Caco-2 (cell line): ENCODE measurements at regions not wholly inside any gene's neighbourhood (a gene's known extent, or its start where the extent isn't known, plus 50 kb on each side); places are given as distances from the start of the nearest gene placed in this dataset.
"Not testable (repeated sequence)": the region's sequence is repeated elsewhere in the genome, so short reads cannot be mapped to it uniquely, and the experiment has no call there.

ENCODE experiments used
- BruUV-seq: library from RNA; stranded (reverse); fragments of 400-500 nt; replicated peaks from 2 replicates; lab custom pipeline; 2021; lab: Mats Ljungman, UMichigan
- CTCF ChIA-PET: fragments of 300-600 bp; sonication (Branson Sonifier 250); formaldehyde crosslinking; loops from one replicate; lab custom pipeline; 2022; ENCODE audit warnings: antibody characterized with exemption; lab: Charles Lee
- POLR2A ChIA-PET: fragments of 300-600 bp; sonication (Branson Sonifier 250); formaldehyde crosslinking; loops from one replicate; lab custom pipeline; 2022; ENCODE audit warnings: antibody characterized with exemption; lab: Charles Lee
- DNase-seq, 2 experiments: peaks; one replicate each; pipeline versions ENCODE4 v3.0.0 to v3.0.0-alpha.2; 2020 to 2022
- H3K27me3 ChIP-seq: replicated peaks from 2 replicates; pipeline ENCODE4 v1.6.0; 2011; ENCODE audit warnings: low read length; ENCODE audit not compliant: control insufficient read depth, insufficient read depth
- H3K36me3 ChIP-seq: 2 replicates; pipeline ENCODE4 v1.5.1; 2011; ENCODE audit warnings: low read length; ENCODE audit not compliant: control insufficient read depth, insufficient read depth
- H3K4me1 ChIP-seq: fragments of 250-450 bp; sonication (Bioruptor Pico); 2 replicates; pipeline ENCODE4 v1.5.1; 2020; ENCODE audit warnings: mild to moderate bottlenecking
- H3K4me3 ChIP-seq: 2 replicates; pipeline ENCODE4 v1.5.1; 2011; ENCODE audit warnings: low read depth, mild to moderate bottlenecking, control low read depth, low read length
- H3K9me3 ChIP-seq: fragments of 250-450 bp; sonication (Bioruptor Pico); 2 replicates; pipeline ENCODE4 v1.5.1; 2020; ENCODE audit warnings: mild to moderate bottlenecking, moderate library complexity
- H3K27ac Mint-ChIP-seq: one replicate; pipeline ENCODE4 v1.8.0; 2022; ENCODE audit warnings: mixed read lengths; ENCODE audit not compliant: unreplicated experiment
- H3K27me3 Mint-ChIP-seq: one replicate; pipeline ENCODE4 v1.8.0; 2022; ENCODE audit warnings: mixed read lengths; ENCODE audit not compliant: insufficient read depth, unreplicated experiment
- H3K36me3 Mint-ChIP-seq: one replicate; pipeline ENCODE4 v1.8.0; 2022; ENCODE audit warnings: mild to moderate bottlenecking, mixed read lengths; ENCODE audit not compliant: insufficient read depth, unreplicated experiment
- H3K4me1 Mint-ChIP-seq: one replicate; pipeline ENCODE4 v1.8.0; 2022; ENCODE audit warnings: low read depth, mixed read lengths; ENCODE audit not compliant: unreplicated experiment
- H3K4me3 Mint-ChIP-seq: one replicate; pipeline ENCODE4 v1.8.0; 2022; ENCODE audit warnings: mild to moderate bottlenecking, moderate library complexity, mixed read lengths; ENCODE audit not compliant: unreplicated experiment
- H3K9me3 Mint-ChIP-seq: one replicate; pipeline ENCODE4 v1.8.0; 2022; ENCODE audit warnings: mixed read lengths; ENCODE audit not compliant: unreplicated experiment
- intact Hi-C: fragments of 100-400 bp; cut with micrococcal nuclease; formaldehyde crosslinking; loops from one replicate; pipeline ENCODE4 v1.10.0; 2022; ENCODE audit not compliant: unreplicated experiment
- TF ChIP-seq, protein P1 (sequence below), 2 experiments: fragments of 200-600 bp in 1 of 2; IDR thresholded peaks; 1 replicate in 1 of 2; 2 replicates in 1 of 2; pipeline versions ENCODE4 v1.5.1 to v1.8.0; 2011 to 2022; ENCODE audit warnings: antibody characterized with exemption in 1 of 2, control low read depth in 1 of 2, inconsistent platforms in 1 of 2, low read depth in 1 of 2, low read length in 1 of 2, mild to moderate bottlenecking in 1 of 2, moderate library complexity in 1 of 2; ENCODE audit not compliant: insufficient read depth in 1 of 2, severe bottlenecking in 1 of 2, unreplicated experiment in 1 of 2

DNA sequence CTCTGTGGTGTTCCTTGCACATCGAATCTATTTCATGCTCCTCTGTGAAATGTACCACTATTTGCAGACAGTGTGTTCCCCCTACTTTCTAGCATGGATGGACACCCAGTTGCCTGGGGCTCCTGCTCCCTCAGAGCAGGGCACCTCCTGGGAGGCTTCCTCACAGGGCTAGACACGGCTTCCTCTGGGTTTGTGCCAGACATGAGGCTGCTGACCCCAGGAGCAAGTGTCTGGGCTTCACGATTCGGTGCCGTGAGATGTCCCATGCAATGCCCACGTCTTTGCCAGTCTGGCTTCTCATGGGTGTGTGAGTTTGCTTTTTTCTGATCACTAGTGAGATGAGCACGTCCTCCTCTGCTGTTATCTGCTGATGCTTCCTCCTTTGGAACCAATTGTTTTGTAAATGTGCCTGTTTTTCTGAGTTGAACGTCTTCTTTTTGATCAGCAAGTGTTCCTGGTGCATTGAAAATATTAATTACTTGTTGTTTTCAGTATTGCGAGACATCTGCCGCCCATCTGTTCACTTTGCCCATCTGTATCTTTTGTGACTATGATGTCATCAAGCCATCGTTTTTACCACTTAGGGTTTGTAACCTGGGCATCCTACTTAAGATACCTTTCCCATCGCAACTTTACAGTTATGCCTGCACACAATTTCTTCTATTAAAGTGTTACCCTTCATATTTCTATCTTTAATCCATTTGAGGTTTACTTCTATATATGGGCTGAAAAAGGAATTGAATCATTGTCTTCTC, 92.0 kb downstream of the TTLL2 start:
- no peaks in the 10 kb centered on the region for H3K36me3 Mint-ChIP-seq
- BruUV-seq = no TSS peak
- no peaks in the 10 kb centered on the region; the same call in 1 of the 2 replicates for H3K27me3 ChIP-seq
- H3K9me3 Mint-ChIP-seq = no peaks in the 10 kb centered on the region
- H3K9me3 ChIP-seq = no peaks in the 10 kb centered on the region
- no peak overlapping the region for H3K4me3 ChIP-seq
- no peak for DNase-seq
- POLR2A ChIA-PET = no interaction called here
- CTCF ChIA-PET = no interaction called here
- no peak overlapping the region for H3K27ac Mint-ChIP-seq
- no peaks in the 10 kb centered on the region for H3K27me3 Mint-ChIP-seq
- intact Hi-C loops = no loop called here
- TF ChIP-seq, protein P1, sequence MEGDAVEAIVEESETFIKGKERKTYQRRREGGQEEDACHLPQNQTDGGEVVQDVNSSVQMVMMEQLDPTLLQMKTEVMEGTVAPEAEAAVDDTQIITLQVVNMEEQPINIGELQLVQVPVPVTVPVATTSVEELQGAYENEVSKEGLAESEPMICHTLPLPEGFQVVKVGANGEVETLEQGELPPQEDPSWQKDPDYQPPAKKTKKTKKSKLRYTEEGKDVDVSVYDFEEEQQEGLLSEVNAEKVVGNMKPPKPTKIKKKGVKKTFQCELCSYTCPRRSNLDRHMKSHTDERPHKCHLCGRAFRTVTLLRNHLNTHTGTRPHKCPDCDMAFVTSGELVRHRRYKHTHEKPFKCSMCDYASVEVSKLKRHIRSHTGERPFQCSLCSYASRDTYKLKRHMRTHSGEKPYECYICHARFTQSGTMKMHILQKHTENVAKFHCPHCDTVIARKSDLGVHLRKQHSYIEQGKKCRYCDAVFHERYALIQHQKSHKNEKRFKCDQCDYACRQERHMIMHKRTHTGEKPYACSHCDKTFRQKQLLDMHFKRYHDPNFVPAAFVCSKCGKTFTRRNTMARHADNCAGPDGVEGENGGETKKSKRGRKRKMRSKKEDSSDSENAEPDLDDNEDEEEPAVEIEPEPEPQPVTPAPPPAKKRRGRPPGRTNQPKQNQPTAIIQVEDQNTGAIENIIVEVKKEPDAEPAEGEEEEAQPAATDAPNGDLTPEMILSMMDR (IDR thresholded peaks at IDR 0.05; ENCODE audit: insufficient read depth in 1 of 2, low read depth in 1 of 2, low read length in 1 of 2, severe bottlenecking in 1 of 2, unreplicated experiment in 1 of 2) = no peak
- no peaks in the 10 kb centered on the region for H3K4me1 Mint-ChIP-seq
- H3K4me3 Mint-ChIP-seq = no peak overlapping the region
- no peaks in the 10 kb centered on the region for H3K36me3 ChIP-seq
- no peaks in the 10 kb centered on the region for H3K4me1 ChIP-seq

DNA sequence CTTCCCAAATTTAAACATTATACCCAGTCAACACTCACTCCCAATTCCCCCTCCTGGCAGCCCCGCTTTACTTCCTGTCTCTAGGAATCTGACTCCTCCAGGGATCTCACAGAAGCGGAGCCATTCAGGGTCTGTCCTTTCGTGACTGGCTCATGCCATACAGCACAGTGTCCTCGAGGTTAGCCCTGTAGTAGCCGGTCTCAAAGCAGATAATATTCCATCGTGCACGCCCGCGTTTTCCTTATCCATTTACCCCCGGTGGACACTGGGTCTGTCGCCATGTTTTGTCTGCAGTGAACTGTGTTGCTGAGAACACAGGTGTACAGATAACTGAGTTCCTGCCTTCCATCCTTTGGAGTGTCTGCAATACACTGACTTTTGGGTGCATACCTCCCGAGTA, 95.3 kb downstream of the TTLL2 start:
- Histone ChIP-seq H3K4me1 (no peaks in the 10 kb centered on the region), H3K4me3 (no peak overlapping the region), H3K27me3 (no peaks in the 10 kb centered on the region), H3K36me3 (no peaks in the 10 kb centered on the region), H3K9me3 (no peaks in the 10 kb centered on the region)
- POLR2A ChIA-PET = no interaction called here
- Mint-ChIP-seq H3K27me3 (no peaks in the 10 kb centered on the region), H3K4me3 (no peak overlapping the region), H3K4me1 (no peaks in the 10 kb centered on the region), H3K27ac (no peak overlapping the region), H3K36me3 (peaks cover 4% of the 10 kb centered on the region), H3K9me3 (no peaks in the 10 kb centered on the region)
- TF ChIP-seq, protein P1 (IDR thresholded peaks at IDR 0.05; ENCODE audit: insufficient read depth in 1 of 2, low read depth in 1 of 2, low read length in 1 of 2, severe bottlenecking in 1 of 2, unreplicated experiment in 1 of 2) = no peak
- CTCF ChIA-PET = no interaction called here
- intact Hi-C loops = no loop called here
- no TSS peak for BruUV-seq
- no peak for DNase-seq

DNA sequence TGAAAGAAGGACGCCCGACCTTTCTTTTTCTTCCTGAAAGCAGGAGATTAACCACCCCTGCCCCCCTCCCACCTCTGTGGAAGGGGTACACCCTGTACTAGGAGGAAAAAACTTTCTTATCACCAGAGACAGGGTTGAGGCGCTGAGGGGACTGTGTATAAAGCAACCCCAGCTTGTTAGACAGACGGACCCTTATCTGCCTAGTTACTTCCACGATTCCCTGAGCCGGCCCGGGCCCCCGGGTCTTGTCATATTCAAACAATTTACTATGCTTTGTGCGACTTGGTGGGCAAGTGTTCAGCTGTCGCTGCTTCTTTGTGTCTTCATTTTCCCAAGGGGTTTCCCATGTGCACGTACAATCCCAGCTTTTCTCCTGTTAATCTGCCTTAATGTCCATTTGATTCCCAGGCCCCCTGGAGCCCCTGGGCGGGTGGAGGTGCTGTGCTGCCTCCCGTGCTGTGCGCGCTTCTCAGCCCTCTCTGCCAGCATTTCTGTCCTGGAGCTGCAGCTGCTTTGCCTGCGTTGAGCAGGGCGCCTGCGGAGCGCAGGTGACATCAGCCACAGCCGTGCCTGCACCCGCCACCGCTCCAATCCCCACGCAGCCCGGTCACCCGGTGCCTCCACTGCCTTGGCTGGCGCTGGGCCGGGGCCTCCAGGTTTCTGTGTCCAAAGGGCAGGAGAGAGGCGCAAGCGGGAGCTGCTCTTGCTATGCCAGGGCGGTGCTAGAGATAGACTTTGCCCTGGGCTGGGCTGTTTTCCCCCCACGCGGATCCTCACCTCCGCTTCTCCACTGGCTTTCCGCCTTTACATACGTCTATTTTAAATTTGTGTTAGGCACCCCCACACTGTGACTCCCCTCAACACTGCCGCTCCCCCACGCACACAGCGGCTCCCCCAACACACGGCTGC, 96.2 kb downstream of the TTLL2 start:
- POLR2A ChIA-PET = no interaction called here
- H3K4me3 ChIP-seq = no peak overlapping the region
- Mint-ChIP-seq H3K4me3 (no peak overlapping the region), H3K36me3 (peaks cover 4% of the 10 kb centered on the region), H3K9me3 (no peaks in the 10 kb centered on the region), H3K4me1 (no peaks in the 10 kb centered on the region), H3K27ac (no peak overlapping the region), H3K27me3 (no peaks in the 10 kb centered on the region)
- DNase-seq = no peak
- BruUV-seq = no TSS peak
- H3K9me3 ChIP-seq = no peaks in the 10 kb centered on the region
- no peaks in the 10 kb centered on the region for H3K4me1 ChIP-seq
- no peaks in the 10 kb centered on the region for H3K27me3 ChIP-seq
- intact Hi-C loops = no loop called here
- CTCF ChIA-PET = no interaction called here
- TF ChIP-seq, protein P1 (IDR thresholded peaks at IDR 0.05; ENCODE audit: insufficient read depth in 1 of 2, low read depth in 1 of 2, low read length in 1 of 2, severe bottlenecking in 1 of 2, unreplicated experiment in 1 of 2) = no peak
- H3K36me3 ChIP-seq = no peaks in the 10 kb centered on the region

DNA sequence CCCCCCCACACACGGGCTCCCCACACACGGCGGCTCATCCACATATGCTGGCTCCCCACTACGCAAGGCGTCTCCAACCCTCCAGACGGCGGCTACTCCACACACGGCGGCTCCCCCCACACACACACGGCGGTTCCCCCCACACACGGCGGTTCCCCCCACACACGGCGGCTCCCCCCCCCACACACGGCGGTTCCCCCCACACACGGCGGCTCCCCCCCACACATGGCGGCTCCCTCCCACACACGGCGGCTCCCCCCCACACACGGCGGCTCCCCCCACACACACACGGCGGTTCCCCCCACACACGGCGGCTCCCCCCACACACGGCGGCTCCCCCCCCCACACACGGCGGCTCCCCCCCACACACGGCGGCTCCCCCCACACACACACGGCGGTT, 97.1 kb downstream of the TTLL2 start:
- H3K4me3 ChIP-seq, H3K4me3 Mint-ChIP-seq, H3K4me1 Mint-ChIP-seq, DNase-seq, H3K36me3 Mint-ChIP-seq, H3K9me3 Mint-ChIP-seq, H3K4me1 ChIP-seq, H3K27ac Mint-ChIP-seq, intact Hi-C loops, BruUV-seq, H3K27me3 Mint-ChIP-seq, CTCF ChIA-PET, H3K9me3 ChIP-seq, H3K27me3 ChIP-seq, H3K36me3 ChIP-seq, POLR2A ChIA-PET: not testable (repeated sequence)
